NB4 (cell line): ENCODE measurements at regions not wholly inside any gene's neighbourhood (a gene's known extent, or its start where the extent isn't known, plus 50 kb on each side); places are given as distances from the start of the nearest gene placed in this dataset.

Experiments used
- CTCF ChIP-seq: IDR thresholded peaks from one replicate; pipeline ENCODE4 v1.5.1; 2012; ENCODE audit warnings: low read depth, low read length
- MYC ChIP-seq: IDR thresholded peaks from 2 replicates; pipeline ENCODE4 v1.6.1; 2011; ENCODE audit warnings: low read depth, low read length
- POLR2A ChIP-seq: IDR thresholded peaks from 2 replicates; pipeline ENCODE4 v1.6.1; 2011; ENCODE audit warnings: mild to moderate bottlenecking; ENCODE audit not compliant: insufficient read length; ENCODE audit errors: extremely low read depth

GRCh38 chrX:140123446-140123845 is 158.1 kb upstream of the CXorf66 start:
- TF ChIP-seq POLR2A (no peak), CTCF (peak; percentile 29), MYC (no peak)
